HG03108 (cell line): ENCODE measurements at regions not wholly inside any gene's neighbourhood (a gene's known extent, or its start where the extent isn't known, plus 50 kb on each side); places are given as distances from the start of the nearest gene placed in this dataset.
"Not testable (repeated sequence)": the region's sequence is repeated elsewhere in the genome, so short reads cannot be mapped to it uniquely, and the experiment has no call there.

Experiments used
- ATAC-seq: cut with Tn5 transposase; IDR thresholded peaks from one replicate; pipeline ENCODE4 v1.9.1; 2021; ENCODE audit warnings: moderate library complexity; ENCODE audit not compliant: unreplicated experiment

DNA sequence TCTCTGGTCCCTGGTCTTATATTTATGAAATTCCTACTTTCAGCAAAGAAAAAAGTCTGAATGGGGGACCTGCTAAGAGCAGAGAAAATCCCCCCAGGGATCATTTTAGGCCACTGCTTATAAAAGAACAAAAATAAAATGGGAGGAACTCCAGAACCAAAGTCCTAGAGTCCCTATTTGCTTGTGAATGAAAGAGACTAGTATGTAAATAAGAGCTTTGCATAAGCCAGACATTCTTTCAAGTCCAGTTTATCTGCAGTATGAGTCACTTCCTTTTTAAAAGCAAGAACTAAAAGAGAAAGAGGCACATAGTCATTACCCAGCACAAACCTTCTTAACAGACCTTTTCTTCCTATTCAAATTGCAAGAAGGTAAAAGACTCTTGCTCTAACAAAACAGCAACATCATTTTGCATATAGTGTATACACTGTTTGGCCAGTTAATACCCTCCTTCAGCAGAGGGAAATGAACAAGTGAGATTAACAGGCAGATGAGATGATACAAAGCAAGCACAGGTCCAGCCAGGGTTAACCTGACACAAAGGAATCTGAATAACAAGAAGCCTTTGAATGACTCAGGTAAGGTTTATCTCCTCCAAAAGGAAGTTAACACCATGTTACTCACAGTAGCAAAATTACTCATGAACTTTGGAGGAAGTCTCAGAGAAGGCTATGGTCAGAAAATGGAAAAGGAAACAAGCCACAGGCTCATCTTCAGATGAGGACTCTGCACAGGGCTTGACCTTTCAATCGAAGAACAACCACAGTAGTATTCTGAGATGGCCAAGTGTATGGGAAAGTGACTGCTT is 87.3 kb downstream of the PHLDA1 start:
- ATAC-seq: peak; percentile 89

DNA sequence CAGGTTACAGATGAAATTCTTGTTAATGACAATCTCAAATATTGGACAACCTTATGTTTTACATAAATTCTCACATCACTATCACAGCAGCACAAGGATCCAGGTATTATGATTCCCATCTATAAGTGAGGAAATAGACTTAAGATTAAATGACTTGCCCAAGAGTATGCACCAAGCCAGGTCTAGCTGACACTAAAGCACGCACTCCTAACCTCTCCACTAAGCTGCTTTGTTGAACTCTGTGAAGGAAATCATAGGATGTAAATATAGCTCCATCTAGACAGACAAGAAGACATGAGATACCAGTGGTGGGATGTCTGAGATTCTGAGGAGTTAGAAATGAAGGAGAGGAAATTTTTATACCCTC is 87.9 kb downstream of the PHLDA1 start:
- ATAC-seq: no peak

DNA sequence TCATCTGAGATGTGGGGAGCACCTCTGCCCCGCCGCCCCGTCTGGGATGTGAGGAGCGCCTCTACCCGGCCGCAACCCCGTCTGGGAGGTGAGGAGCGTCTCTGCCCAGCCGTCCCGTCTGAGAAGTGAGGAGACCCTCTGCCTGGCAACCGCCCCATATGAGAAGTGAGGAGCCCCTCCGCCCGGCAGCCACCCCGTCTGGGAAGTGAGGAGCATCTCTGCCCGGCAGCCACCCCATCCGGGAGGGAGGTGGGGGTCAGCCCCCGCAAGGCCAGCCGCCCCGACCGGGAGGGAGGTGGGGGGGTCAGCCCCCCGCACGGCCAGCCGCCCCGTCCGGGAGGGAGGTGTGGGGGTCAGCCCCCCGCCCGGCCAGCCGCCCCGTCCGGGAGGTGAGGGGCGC is 89.9 kb downstream of the PHLDA1 start:
- ATAC-seq: not testable (repeated sequence)

DNA sequence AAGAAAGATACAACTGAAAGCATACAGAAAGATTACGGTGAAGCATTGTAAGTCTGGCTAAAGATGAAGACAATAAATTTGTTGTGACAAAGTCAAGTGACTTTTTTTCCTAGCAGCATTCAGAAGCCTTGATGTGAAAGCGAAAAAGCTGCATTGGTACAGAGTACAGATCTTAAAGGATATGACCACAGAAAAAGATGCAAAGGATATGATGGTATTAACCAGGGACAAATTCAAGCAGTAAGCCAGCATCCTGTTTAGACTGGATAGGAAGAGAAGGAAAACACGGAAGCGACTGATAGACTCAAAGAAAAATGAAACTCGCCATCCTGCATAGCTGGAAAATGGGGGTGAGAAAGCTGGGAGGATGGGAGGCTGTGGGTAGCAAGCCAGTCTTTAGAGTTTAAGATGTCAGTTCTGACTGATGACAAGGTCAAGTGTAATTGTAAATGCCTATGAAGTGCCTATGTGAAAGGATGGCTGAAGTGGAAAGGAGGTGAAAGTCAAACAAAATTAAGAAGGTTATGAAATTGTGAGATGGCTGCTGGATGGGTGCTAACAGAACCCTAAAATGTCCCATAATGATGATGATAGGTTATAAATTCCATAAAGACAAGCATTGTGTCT is 92.4 kb downstream of the PHLDA1 start:
- ATAC-seq: no peak

DNA sequence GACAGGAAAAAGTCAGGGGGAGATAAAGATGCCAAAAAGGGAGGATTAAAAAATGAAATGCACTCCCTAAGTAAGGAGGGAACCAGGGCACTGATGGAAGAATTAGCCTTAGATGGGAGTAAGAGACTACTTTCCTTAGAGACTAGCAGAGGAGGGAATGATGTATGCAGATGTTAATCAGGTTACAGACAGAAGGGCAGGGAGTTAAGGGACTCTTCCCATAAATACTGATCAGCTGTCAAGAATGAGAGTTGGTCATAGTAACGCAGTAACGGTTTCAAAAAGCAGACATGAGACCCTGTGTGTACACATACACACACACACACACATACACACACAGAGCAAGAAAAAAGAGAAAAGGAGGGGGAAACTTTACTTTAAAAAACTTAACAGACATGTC is 93.4 kb downstream of the PHLDA1 start:
- ATAC-seq: no peak

DNA sequence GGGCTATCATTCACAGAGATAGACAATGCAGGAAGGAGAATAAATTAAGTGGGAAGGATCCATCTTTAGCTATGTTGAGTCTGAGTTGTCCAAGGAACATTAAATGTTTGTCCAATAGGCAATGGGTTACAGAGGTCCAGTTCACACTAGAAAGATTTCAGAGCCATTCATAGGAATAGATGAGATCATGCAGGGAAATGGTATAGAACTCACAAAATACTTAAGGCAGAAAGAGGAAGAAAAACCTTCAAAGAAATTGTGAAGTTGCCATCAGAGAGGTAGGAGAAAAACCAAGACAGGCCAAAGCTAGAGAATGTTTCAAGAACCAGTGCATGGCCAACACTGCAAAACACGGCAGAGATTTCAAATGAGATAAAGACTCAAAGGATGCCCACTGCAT is 94.1 kb downstream of the PHLDA1 start:
- ATAC-seq: no peak

DNA sequence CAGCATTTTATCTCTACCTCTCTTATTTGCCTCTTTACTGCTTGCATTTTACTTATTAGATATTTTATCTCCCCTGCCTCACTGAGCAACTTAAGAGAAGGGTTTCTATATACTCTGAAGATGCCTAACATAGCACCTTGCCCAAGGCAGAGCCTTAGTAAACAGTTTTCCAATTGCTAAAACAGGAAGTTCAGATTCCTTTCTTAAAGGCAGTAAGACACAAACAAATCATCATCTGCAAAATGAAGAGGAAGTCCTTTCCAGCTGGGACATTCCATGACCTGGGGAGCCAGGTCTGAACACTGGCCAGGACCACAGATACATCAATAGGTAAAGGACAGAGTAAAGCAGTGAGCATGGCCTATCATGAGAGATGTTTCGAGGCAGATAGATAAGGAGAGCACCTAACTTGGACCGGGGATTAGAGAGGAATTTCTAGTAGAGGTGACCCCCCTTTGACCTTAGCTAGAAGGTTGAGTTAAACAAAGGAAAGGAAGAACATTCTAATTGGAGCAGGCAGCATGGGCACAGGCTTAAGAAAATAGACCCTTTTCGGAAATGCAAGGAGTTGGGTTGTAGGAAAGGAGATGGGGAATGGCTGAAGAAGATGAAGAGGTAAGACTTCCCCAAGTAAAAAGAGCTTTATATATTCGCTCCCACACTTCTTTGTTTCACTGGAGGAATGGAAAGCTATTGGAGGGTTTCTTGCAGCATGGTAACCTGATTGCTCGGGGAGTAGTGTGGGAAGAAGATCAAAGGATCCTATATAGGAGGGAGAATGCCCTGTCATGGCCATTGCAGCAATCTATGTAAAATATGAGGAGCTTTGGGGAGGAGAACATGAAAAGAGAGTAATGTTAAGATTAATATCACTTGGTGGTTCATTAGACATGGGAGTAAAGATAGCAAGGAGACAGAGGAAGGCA is 94.8 kb downstream of the PHLDA1 start:
- ATAC-seq: no peak

DNA sequence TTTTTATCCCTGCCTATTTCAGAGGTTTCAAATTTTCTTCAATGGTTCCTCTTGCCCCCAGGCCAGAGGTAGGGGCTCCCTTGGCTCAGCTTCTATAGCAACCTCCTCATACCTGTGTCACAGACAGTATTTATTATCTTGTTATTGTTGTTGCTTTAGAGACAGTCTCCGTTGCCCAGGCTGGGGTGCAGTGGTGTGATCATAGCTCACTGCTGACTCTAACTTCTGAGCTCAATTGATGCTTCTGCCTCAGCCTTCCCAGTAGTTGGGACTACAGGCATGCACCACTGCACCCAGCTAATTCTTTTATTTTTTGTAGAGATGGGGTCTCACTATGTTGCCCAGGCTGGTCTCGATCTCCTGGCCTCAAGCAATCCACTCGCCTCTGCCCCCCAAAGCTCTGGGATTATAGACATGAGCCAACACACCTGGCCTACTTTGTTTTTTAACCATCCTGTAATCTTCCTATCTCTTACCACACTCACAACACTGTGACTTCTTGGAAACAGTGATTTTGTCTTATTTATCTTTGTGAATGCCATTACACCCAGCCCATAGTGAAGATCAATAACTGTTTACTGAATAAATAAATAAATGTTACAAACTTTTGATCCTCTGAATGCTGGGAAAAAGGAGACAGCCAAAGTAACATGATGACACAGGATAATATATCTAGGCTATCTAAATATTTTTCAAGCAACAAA is 95.9 kb downstream of the PHLDA1 start:
- ATAC-seq: no peak

DNA sequence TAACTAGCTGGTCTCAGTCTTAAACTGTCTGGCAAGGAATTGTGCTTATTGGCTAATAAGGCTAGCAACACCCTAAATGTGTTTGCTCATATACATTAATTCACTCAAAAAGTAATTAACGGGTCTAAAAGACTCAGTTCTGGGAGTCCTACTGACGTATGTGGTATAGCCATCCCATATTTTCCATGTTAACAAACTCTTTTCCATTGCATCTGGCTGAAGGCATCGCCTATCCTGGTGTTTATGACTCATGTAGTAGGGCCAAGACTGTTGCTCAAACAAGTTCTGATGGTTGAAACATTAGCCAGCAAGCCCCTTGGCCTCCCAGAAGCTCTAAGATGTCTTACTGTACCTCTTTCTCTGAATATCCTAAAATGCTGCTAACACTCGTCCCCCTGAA is 98.5 kb downstream of the PHLDA1 start:
- ATAC-seq: no peak

DNA sequence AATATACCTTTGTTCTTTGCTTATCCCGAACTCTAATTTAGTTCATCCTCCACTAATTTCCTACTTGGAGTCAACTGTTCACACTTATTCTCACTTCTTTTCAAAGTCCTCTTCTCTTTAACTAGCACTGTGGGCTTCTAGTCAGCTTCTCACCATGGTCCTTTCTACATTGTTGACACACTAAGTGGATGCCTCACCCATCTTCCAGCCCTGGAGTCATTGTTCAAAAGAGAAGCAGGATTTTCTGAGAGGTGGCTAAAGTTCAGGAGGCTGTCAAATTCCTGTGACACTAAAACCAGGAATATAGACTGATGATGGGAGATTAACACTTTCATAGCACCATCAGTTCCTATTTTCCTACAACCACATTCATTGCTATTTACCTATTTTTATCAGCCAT is 99.3 kb downstream of the PHLDA1 start:
- no peak for ATAC-seq

DNA sequence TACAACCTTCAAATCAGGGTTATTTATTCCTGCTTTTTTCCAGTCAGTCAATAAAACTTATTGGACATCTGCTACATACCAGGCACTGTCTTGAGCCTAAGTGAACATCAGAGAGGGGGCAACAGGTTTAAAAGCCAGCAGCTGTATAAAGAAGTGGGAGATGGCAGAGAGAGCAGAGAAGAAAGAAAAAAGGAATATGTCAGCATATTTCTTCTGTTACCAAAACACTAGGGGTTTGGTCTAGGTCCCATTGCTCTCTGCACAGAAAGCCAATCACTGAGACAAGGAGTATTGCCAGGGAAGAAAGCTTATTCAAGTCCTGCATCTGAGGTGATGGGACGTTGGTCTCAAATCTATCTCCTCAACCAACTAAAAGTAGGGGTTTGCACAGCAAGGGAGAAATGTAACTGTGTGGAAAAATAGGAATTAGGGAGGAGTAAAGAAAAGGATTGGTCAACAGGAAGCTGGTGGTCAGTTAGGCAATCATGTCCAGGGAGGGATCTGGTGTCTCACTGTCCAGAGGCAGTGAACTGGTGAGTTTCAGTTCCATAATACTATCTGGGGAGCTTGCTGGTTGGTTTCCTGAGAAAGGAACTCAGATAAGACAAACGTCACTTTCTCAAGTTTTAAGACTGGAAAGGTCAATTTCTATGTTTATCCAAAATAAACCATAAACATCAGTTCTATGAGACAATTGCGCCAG is 107.5 kb downstream of the PHLDA1 start:
- ATAC-seq: no peak

DNA sequence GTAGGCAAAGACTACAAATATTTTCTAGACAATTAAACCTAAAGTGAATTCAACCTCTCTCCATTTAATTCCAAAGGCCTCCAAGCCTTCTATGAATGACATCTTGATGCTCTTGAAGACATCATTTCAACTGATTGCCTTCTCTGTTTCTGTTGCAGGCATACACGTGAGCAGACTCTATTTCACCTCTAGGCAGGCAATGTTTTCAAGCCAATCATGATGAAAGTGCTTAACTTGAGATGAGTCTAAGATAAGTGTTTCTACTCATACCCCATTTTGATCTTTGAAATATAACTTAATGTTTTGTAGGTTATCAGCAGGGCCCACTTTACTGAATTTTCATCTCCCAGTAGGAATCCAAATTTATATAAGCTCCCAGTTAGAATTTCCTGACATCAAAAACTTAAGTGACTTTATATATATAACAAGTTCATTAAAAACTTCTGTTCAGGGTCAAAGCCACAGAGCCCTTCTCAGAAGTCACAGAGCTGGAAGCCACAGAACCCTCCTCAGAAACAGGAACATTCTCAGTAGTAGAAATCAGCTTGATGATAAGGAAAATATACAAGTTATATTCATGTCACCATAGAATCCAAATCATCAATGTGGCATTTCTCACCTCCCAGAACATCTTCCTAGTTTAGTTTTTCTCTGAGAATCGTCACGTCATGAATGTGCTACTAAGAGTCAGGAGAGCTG is 108.5 kb downstream of the PHLDA1 start:
- ATAC-seq: no peak

DNA sequence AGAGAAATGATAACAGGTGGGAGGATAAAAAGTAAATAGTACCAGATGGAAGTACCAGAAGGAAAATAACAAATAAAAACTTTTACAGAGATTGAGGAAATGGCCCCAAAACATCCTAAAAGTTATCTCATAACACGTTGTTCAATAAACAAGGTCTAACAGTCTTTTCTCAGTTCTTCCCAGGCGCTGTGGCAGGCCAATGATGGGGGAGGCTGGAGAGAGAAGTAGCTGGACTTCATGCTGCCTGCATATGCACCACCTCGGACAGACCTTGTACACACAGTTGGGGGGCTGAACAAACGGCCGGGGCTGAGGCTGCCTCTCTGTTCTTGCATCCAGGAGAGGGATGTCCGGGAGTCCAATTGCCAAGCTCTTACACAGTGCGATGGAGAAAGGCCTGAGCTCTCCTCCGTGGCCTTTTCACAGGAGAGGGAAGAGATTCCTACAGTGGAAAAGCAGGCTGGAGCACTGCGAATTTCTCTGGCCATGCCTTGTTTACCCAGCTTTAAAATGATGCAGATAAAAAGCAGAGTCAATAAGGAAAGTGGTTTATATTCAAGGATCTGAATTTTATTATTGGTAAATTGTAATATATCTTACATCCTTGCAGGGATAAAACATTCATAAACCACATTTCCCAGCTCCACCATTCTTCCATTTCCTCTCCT is 109.8 kb downstream of the PHLDA1 start:
- ATAC-seq: no peak

DNA sequence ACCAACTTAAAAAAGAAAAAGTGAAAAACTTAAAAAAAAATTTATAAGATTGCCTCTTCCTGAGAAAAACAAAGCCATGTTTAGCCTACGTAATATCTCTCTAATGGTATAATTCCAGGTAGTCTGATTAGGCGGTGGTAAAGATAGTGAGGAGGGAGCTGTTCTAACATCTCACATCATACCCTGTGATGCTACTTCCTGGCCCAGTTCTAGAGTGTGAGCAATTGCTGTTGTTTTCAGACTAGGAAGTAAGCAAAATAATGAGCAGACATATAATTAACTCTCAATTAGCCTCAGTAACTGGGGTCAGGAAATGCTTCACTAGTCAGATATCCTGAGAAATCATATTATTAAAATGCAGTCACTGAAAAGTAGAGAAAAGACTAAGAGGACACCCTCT is 113.9 kb downstream of the PHLDA1 start:
- no peak for ATAC-seq

DNA sequence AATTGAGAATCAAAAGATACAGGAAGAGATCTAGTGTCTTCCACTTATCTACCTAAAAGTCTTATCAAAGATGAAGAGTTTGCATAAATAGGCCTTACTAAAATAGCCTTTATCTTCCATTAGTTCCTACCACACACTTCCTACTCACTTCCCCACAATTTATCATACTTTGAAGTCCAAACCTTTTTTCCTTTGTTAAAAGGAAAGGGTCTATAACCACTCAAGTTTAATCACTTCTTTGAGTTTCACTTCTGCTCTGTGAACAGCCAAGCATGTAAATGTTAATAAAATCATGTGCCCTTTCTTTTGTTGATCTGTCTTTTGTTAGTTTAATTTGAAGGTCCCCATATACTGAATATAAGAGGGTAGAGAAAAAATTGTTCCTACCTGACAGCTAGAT is 114.5 kb downstream of the PHLDA1 start:
- ATAC-seq: peak; percentile 56

DNA sequence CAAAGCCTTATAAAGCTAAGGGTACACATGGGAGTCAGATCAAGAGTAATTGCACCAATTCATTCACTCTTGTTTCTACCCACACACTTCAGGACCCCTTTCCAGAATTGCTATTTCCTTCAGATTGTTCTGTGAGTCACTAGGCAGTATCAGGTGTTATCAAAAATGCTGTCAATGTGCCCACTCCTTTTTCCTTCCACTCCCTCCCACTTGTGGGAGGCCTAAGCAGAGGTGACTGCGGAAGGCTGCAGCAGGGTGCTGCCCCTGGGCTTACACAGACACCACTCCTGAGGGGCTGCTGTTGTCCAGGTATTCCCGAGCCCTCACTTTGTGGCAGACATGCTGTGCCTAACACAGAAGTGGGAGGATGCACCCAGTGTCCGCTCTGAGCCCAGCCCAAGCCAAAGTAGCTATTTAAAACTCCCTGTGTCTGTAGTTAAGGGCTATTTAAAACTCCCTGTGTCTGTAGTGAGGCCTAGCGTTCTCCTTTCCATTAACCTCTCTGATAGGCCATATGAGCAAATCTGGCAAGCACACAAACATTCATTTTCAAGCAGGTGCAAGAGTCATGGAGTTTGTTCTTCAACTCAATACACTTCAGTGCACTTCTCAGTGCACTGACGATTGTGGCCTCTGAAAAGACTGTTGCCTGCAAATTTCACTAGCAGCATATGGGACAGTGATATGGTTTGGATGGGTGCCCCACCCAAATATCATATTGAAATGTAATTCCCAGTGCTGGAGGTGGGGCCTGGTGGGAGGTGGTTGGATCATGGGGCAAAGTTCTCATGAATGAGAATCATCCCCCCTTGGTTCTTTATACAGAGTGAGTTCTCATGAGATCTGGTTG is 117.8 kb downstream of the PHLDA1 start:
- ATAC-seq: no peak

DNA sequence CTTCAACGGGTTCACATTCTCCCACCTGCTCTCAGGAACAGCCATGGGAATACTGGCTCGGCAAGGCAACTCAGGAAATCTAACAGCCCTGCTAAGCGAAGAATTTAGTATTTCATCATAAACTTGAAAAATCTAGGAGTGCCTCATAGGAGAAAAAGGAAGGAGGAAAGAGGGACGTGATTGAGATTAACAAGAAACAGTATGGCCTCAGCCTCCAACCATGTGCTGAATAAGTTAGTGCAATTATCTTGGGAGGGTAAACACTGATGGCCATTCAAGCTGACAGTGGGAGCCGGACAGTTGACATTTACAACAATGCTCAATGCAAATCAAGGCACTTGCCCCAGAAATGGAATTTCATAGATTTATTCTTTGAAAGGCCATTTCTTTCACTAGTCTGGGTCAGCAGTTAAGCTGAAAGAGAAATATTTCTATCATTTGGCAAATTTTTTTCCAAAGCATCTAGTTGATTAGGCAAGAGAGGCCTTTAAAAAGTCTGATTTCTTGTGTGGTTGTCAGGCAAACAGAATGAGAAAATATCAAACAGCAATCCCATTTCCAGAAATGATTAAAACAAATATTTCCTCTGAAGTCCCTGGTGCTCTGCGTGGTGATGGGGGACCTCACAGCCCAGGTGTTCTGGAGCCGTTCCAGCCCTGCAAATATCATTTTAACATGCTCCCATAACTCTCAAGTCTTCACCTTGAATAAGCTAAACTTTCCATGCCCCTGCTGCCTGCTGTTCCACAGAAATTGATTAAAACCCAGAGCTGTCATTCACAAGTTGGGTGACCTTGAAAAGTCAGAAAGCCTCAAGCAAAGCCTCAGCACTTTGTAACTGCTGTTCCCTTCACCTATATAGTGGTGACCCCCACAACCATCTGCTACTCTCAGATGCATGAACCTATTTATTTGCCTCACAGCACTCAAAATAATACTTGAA is 121.6 kb downstream of the PHLDA1 start:
- ATAC-seq: no peak
